Ishikawa (cell line): ENCODE measurements at regions not wholly inside any gene's neighbourhood (a gene's known extent, or its start where the extent isn't known, plus 50 kb on each side); places are given as distances from the start of the nearest gene placed in this dataset.

Source experiments
- CEBPB ChIP-seq: IDR thresholded peaks from 2 replicates; pipeline ENCODE4 v1.6.1; 2012
- CREB1 ChIP-seq: IDR thresholded peaks from 2 replicates; pipeline ENCODE4 v1.6.1; 2012; ENCODE audit warnings: low read depth
- EP300 ChIP-seq: IDR thresholded peaks from 2 replicates; pipeline ENCODE4 v1.6.1; 2012; ENCODE audit warnings: borderline replicate concordance
- FOXM1 ChIP-seq: IDR thresholded peaks from 2 replicates; pipeline ENCODE4 v1.6.1; 2012; ENCODE audit warnings: low read depth, borderline replicate concordance
- TAF1 ChIP-seq: IDR thresholded peaks from 2 replicates; pipeline ENCODE4 v1.6.1; 2012; ENCODE audit warnings: low read depth, mild to moderate bottlenecking
- TCF12 ChIP-seq: IDR thresholded peaks from 2 replicates; pipeline ENCODE4 v1.6.1; 2012; ENCODE audit warnings: low read depth
- TEAD4 ChIP-seq: IDR thresholded peaks from 2 replicates; pipeline ENCODE4 v1.6.1; 2012
- YY1 ChIP-seq: IDR thresholded peaks from 2 replicates; pipeline ENCODE4 v1.6.1; 2012; ENCODE audit warnings: low read depth
- ZBTB7A ChIP-seq: IDR thresholded peaks from 2 replicates; pipeline ENCODE4 v1.6.1; 2012; ENCODE audit warnings: low read depth
- TF ChIP-seq, protein P1 (sequence below): IDR thresholded peaks from 2 replicates; pipeline ENCODE4 v1.6.1; 2012; ENCODE audit warnings: low read depth, mild to moderate bottlenecking
- TF ChIP-seq, protein P2 (sequence below): IDR thresholded peaks from 2 replicates; pipeline ENCODE4 v1.6.1; 2012
- TF ChIP-seq, protein P3 (sequence below): IDR thresholded peaks from 2 replicates; pipeline ENCODE4 v1.6.1; 2012

DNA sequence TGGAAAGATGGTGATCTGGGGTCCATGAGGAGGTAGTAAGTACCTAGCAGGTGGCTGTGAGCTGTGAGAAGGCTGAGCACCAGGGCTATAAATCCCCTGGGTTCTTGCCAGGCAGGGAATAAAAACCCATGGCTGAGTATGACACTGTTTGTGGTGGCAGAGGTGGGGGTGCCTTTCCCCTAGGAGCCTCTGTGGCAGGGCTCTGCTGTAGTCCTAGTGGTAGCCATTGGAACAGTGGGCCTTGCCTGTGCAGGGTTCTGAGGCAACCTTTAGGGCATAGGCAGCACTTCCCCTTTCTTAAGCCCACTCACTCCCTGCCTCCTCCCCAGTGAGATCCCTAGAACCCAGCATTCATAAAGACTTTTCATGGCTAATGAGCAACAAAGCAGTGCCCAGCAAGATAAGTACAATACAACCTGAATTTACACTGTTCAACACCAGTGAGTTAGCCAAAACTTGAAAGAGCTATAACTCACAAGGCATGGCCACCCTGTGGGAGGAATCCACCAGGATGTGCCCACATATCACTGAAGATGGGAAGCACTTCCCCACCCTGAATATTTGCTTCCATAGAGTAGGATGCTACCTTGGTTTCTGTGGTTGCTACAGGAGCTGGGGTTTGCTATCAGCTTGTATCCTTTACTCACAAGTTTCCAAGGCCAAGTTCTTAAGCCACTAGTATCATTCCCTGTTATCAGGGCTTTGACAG lies 100.9 kb upstream of the NEUROD1 start:
- no peak for TF ChIP-seq YY1
- no peak for TF ChIP-seq CREB1
- TF ChIP-seq TAF1 = no peak
- TF ChIP-seq, protein P1, sequence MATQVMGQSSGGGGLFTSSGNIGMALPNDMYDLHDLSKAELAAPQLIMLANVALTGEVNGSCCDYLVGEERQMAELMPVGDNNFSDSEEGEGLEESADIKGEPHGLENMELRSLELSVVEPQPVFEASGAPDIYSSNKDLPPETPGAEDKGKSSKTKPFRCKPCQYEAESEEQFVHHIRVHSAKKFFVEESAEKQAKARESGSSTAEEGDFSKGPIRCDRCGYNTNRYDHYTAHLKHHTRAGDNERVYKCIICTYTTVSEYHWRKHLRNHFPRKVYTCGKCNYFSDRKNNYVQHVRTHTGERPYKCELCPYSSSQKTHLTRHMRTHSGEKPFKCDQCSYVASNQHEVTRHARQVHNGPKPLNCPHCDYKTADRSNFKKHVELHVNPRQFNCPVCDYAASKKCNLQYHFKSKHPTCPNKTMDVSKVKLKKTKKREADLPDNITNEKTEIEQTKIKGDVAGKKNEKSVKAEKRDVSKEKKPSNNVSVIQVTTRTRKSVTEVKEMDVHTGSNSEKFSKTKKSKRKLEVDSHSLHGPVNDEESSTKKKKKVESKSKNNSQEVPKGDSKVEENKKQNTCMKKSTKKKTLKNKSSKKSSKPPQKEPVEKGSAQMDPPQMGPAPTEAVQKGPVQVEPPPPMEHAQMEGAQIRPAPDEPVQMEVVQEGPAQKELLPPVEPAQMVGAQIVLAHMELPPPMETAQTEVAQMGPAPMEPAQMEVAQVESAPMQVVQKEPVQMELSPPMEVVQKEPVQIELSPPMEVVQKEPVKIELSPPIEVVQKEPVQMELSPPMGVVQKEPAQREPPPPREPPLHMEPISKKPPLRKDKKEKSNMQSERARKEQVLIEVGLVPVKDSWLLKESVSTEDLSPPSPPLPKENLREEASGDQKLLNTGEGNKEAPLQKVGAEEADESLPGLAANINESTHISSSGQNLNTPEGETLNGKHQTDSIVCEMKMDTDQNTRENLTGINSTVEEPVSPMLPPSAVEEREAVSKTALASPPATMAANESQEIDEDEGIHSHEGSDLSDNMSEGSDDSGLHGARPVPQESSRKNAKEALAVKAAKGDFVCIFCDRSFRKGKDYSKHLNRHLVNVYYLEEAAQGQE = no peak
- TF ChIP-seq, protein P2, sequence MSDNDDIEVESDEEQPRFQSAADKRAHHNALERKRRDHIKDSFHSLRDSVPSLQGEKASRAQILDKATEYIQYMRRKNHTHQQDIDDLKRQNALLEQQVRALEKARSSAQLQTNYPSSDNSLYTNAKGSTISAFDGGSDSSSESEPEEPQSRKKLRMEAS = no peak
- TF ChIP-seq FOXM1 = no peak
- TF ChIP-seq, protein P3, sequence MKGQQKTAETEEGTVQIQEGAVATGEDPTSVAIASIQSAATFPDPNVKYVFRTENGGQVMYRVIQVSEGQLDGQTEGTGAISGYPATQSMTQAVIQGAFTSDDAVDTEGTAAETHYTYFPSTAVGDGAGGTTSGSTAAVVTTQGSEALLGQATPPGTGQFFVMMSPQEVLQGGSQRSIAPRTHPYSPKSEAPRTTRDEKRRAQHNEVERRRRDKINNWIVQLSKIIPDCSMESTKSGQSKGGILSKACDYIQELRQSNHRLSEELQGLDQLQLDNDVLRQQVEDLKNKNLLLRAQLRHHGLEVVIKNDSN = no peak
- no peak for TF ChIP-seq EP300
- TF ChIP-seq CEBPB = no peak
- TF ChIP-seq TCF12 = no peak
- TF ChIP-seq ZBTB7A = no peak
- TF ChIP-seq TEAD4 = no peak
